Uterus (tissue), 3 donors: ENCODE measurements at regions not wholly inside any gene's neighbourhood (a gene's known extent, or its start where the extent isn't known, plus 50 kb on each side); places are given as distances from the start of the nearest gene placed in this dataset.

Source experiments
- DNase-seq, 2 donors: peaks; one replicate each; pipeline ENCODE4 v3.0.0-alpha.2; 2019 to 2020
- H3K27ac ChIP-seq, 2 donors: fragments of 200-600 bp; sonication (generic); 1 replicate in 1 of 2; 2 replicates in 1 of 2; pipeline ENCODE4 v1.5.1; 2016 to 2018
- H3K27me3 ChIP-seq, 2 donors: fragments of 200-600 bp; sonication (generic); one replicate each; pipeline ENCODE4 v1.5.1; 2018 to 2019; ENCODE audit warnings: control low read depth in 1 of 2
- H3K36me3 ChIP-seq, 2 donors: fragments of 200-600 bp; sonication (generic); one replicate each; pipeline ENCODE4 v1.5.1; 2019; ENCODE audit warnings: control low read depth in 1 of 2
- H3K4me1 ChIP-seq, 2 donors: fragments of 200-600 bp; sonication (generic); one replicate each; pipeline ENCODE4 v1.5.1; 2018 to 2019; ENCODE audit warnings: control low read depth in 1 of 2
- H3K4me3 ChIP-seq, 2 donors: fragments of 200-600 bp; sonication (generic); 1 replicate in 1 of 2; 2 replicates in 1 of 2; pipeline ENCODE4 v1.5.1; 2018 to 2019; ENCODE audit warnings: mild to moderate bottlenecking in 1 of 2
- H3K9me3 ChIP-seq, 2 donors: fragments of 200-600 bp; sonication (generic); one replicate each; pipeline ENCODE4 v1.5.1; 2019; ENCODE audit warnings: control low read depth in 1 of 2
- POLR2A ChIP-seq, 2 donors: fragments of 450-650 bp; IDR thresholded peaks; one replicate each; pipeline ENCODE4 v1.6.1; 2016; ENCODE audit warnings: antibody characterized with exemption in 2 of 2, mild to moderate bottlenecking in 1 of 2, moderate library complexity in 1 of 2
- intact Hi-C: fragments of 100-400 bp; cut with DNase I; formaldehyde crosslinking; loops from one replicate; pipeline ENCODE4 v1.15.1; 2023; ENCODE audit warnings: low total_unique reads
- TF ChIP-seq, protein P1 (sequence below), 4 experiments: fragments of 200-600 bp in 2 of 4; fragments of 450-650 bp in 2 of 4; sonication (generic) in 2 of 4; IDR thresholded peaks; one replicate each; pipeline ENCODE4 v1.5.1; 2016 to 2019; ENCODE audit warnings: antibody characterized with exemption in 4 of 4, mild to moderate bottlenecking in 2 of 4, moderate library complexity in 1 of 4
- donor health status: DM: yes; HTN: yes; CAD: no.

DNA sequence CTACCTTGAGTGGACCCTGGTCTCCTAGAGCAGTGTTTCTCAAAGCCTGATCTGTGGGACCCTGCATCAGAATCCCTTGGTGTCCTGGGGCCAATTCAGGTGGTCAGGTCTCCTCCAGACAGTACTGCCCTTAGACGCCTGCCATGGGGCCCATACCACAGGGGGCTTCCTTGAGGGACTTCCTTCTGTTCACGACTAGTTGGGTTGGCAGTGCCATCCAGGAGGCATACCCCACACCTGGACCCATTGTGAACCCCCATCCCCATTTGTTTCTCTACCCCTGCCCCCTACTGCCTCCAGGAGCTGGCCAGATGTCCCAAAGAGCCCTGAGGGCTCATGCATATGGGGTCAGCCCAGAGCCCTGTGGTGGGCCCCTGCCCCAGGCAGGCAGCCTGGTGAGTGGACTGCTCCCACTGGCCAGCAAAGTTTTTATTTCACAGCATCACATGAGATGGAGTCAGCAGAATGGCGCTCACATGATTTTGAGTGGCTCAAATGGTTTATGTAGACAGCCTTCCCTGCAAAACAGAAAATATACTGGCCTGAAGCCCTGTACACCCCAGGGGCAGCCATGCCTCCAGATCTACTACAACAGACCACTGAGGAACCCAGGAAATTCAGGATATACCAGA, 259.9 kb upstream of the ZMIZ1 start:
- no peaks in the 10 kb centered on the region for H3K27me3 ChIP-seq
- no peak overlapping the region for H3K4me3 ChIP-seq
- peaks cover 3 to 17% of the 10 kb centered on the region in 2 donors for H3K4me1 ChIP-seq
- TF ChIP-seq POLR2A (IDR thresholded peaks at IDR 0.05), result no peak
- TF ChIP-seq, protein P1, sequence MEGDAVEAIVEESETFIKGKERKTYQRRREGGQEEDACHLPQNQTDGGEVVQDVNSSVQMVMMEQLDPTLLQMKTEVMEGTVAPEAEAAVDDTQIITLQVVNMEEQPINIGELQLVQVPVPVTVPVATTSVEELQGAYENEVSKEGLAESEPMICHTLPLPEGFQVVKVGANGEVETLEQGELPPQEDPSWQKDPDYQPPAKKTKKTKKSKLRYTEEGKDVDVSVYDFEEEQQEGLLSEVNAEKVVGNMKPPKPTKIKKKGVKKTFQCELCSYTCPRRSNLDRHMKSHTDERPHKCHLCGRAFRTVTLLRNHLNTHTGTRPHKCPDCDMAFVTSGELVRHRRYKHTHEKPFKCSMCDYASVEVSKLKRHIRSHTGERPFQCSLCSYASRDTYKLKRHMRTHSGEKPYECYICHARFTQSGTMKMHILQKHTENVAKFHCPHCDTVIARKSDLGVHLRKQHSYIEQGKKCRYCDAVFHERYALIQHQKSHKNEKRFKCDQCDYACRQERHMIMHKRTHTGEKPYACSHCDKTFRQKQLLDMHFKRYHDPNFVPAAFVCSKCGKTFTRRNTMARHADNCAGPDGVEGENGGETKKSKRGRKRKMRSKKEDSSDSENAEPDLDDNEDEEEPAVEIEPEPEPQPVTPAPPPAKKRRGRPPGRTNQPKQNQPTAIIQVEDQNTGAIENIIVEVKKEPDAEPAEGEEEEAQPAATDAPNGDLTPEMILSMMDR (IDR thresholded peaks at IDR 0.05), result no peak
- intact Hi-C loops, result no loop called here
- H3K27ac ChIP-seq, result peak overlapping the region; percentile 87 to 88
- H3K9me3 ChIP-seq, result no peaks in the 10 kb centered on the region
- DNase-seq, result no peak
- no peaks in the 10 kb centered on the region for H3K36me3 ChIP-seq

GRCh38 chr10:78811174-78811573, 257.6 kb upstream of the ZMIZ1 start:
- no peak for DNase-seq
- Histone ChIP-seq H3K27ac (no peak overlapping the region), H3K4me3 (no peak overlapping the region), H3K36me3 (no peaks in the 10 kb centered on the region), H3K9me3 (no peaks in the 10 kb centered on the region), H3K27me3 (no peaks in the 10 kb centered on the region), H3K4me1 (peaks cover 0 to 7% of the 10 kb centered on the region in 2 donors)
- TF ChIP-seq POLR2A (IDR thresholded peaks at IDR 0.05), result no peak
- TF ChIP-seq, protein P1 (IDR thresholded peaks at IDR 0.05), result no peak
- intact Hi-C loops, result loop anchor here (10.0 kb wide), 1 partner anchor 254 kb away; the partner anchor contains the start of gene ZMIZ1

GRCh38 chr10:78812571-78813318, 256.0 kb upstream of the ZMIZ1 start:
- TF ChIP-seq, protein P1 (IDR thresholded peaks at IDR 0.05), result no peak
- TF ChIP-seq POLR2A (IDR thresholded peaks at IDR 0.05), result no peak
- no peak overlapping the region for H3K4me3 ChIP-seq
- DNase-seq, result no peak
- H3K4me1 ChIP-seq, result peaks cover 0 to under 1% of the 10 kb centered on the region in 2 donors
- no peaks in the 10 kb centered on the region for H3K27me3 ChIP-seq
- H3K9me3 ChIP-seq, result no peaks in the 10 kb centered on the region
- intact Hi-C loops, result loop anchor here (10.0 kb wide), 1 partner anchor 252 kb away; the partner anchor contains the start of gene ZMIZ1
- no peak overlapping the region for H3K27ac ChIP-seq
- no peaks in the 10 kb centered on the region for H3K36me3 ChIP-seq

GRCh38 chr10:78813526-78813925, 255.2 kb upstream of the ZMIZ1 start:
- no peaks in the 10 kb centered on the region for H3K9me3 ChIP-seq
- H3K4me3 ChIP-seq, result no peak overlapping the region
- H3K4me1 ChIP-seq, result no peaks in the 10 kb centered on the region
- no peaks in the 10 kb centered on the region for H3K36me3 ChIP-seq
- H3K27ac ChIP-seq, result no peak overlapping the region
- TF ChIP-seq POLR2A (IDR thresholded peaks at IDR 0.05), result no peak
- TF ChIP-seq, protein P1 (IDR thresholded peaks at IDR 0.05), result no peak
- intact Hi-C loops, result loop anchor here (10.0 kb wide), 1 partner anchor 251 kb away; the partner anchor contains the start of gene ZMIZ1
- no peaks in the 10 kb centered on the region for H3K27me3 ChIP-seq
- no peak for DNase-seq

DNA sequence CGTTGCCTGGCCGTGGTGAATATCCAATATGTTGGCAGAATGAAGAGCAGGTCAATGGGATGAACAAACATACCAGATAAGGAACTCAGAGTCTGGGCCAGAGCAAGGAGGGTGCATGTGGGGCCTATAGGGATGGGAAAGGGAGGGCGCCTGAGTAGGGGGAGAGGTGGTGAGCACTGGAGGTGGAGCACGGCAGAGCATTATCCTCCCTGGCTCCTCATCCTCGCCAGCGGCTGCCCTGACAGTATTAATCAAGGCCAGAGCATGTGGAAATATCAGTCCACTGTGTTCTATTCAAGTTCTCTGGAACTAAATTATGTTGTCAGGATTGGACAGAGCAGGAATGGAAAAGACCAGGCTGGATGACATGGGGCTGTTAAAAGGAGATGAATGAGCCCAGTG, 254.8 kb upstream of the ZMIZ1 start:
- Histone ChIP-seq H3K27me3 (no peaks in the 10 kb centered on the region), H3K36me3 (no peaks in the 10 kb centered on the region), H3K4me3 (no peak overlapping the region), H3K4me1 (no peaks in the 10 kb centered on the region), H3K27ac (no peak overlapping the region), H3K9me3 (no peaks in the 10 kb centered on the region)
- DNase-seq, result no peak
- intact Hi-C loops, result loop anchor here (10.0 kb wide), 1 partner anchor 251 kb away; the partner anchor contains the start of gene ZMIZ1
- no peak for TF ChIP-seq POLR2A (IDR thresholded peaks at IDR 0.05)
- TF ChIP-seq, protein P1 (IDR thresholded peaks at IDR 0.05), result no peak
